K562 (cell line): ENCODE measurements at regions not wholly inside any gene's neighbourhood (a gene's known extent, or its start where the extent isn't known, plus 50 kb on each side); places are given as distances from the start of the nearest gene placed in this dataset.

Experiments
- ATAC-seq: fragments of 200-7000 bp; cut with Tn5 transposase; 3 replicates; pipeline ENCODE4 v1.9.1; 2020; ENCODE audit warnings: moderate library complexity
- BruUV-seq: library from RNA; stranded (reverse); fragments of 400-500 nt; replicated peaks from 2 replicates; lab custom pipeline; 2021; lab: Mats Ljungman, UMichigan
- CTCF ChIA-PET: fragments of 300-600 bp; formaldehyde crosslinking; extraction: SDS; loops from one replicate; lab custom pipeline; 2021; ENCODE audit warnings: low intra/inter-chr PET ratio; lab: Yijun Ruan, JAX
- POLR2A ChIA-PET: fragments of 300-600, 350-650 bp; sonication (Branson Sonifier 250); formaldehyde crosslinking; extraction: SDS; loops from one replicate; lab custom pipeline; 2021; ENCODE audit warnings: antibody characterized with exemption, inconsistent platforms; lab: Yijun Ruan, JAX
- DNase-seq, 4 experiments: peaks; one replicate each; pipeline versions ENCODE4 v3.0.0 to v3.0.0-alpha.2; 2011 to 2018; ENCODE audit warnings: low spot score in 3 of 4, mixed read lengths in 3 of 4; ENCODE audit errors: extremely low read depth in 1 of 4
- FAIRE-seq: peaks from 2 replicates; lab custom pipeline; 2011; peaks lifted over from hg19 to GRCh38; lab: Jason Lieb, UNC
- H2AFZ ChIP-seq: 2 replicates; pipeline ENCODE4 v1.6.0; 2011; ENCODE audit warnings: low read depth, low read length, control low read depth, inconsistent platforms
- H3K27ac ChIP-seq: fragments of 200-600 bp; 3 replicates; pipeline ENCODE4 v1.8.0; 2011; ENCODE audit warnings: low read depth, mild to moderate bottlenecking, control low read depth, inconsistent platforms, low read length, moderate library complexity, mixed read lengths; ENCODE audit errors: extremely low read depth
- H3K27me3 ChIP-seq, 2 experiments: fragments of 300-600 bp in 1 of 2; 2 replicates in 1 of 2; 3 replicates in 1 of 2; pipeline versions ENCODE4 v1.6.0 to v1.8.0; 2011; ENCODE audit warnings: inconsistent platforms in 2 of 2, low read length in 2 of 2, mild to moderate bottlenecking in 1 of 2, mixed read lengths in 1 of 2, moderate library complexity in 1 of 2; ENCODE audit not compliant: control insufficient read depth in 2 of 2, insufficient read depth in 2 of 2
- H3K36me3 ChIP-seq: fragments of 300-600 bp; 3 replicates; pipeline ENCODE4 v1.8.0; 2011; ENCODE audit warnings: mild to moderate bottlenecking, low read length, inconsistent platforms; ENCODE audit not compliant: control insufficient read depth, insufficient read depth
- H3K4me1 ChIP-seq, 2 experiments: fragments of 200-600 bp in 1 of 2; replicated peaks in 1 of 2; 2 replicates in 1 of 2; 3 replicates in 1 of 2; pipeline versions ENCODE4 v1.5.1 to v1.8.0; 2011; ENCODE audit warnings: inconsistent platforms in 2 of 2, low read length in 2 of 2, mild to moderate bottlenecking in 1 of 2, mixed read lengths in 1 of 2, moderate library complexity in 1 of 2; ENCODE audit not compliant: control insufficient read depth in 2 of 2, insufficient read depth in 2 of 2
- H3K4me2 ChIP-seq: 2 replicates; pipeline ENCODE4 v1.6.1; 2011; ENCODE audit warnings: low read length, control low read depth, inconsistent platforms, mixed read lengths; ENCODE audit not compliant: insufficient read depth
- H3K4me3 ChIP-seq: fragments of 200-600 bp; sonication (generic), shearing (Covaris generic); 2 replicates; pipeline ENCODE4 v1.5.1; 2016; ENCODE audit warnings: control low read depth, inconsistent platforms
- H3K79me2 ChIP-seq: fragments of 200-600 bp; 3 replicates; pipeline ENCODE4 v1.8.0; 2011; ENCODE audit warnings: low read length, inconsistent platforms; ENCODE audit not compliant: control insufficient read depth, insufficient read depth
- H3K9ac ChIP-seq, 2 experiments: 2 replicates each; pipeline versions ENCODE4 v1.6.0 to v1.6.1; 2011; ENCODE audit warnings: low read depth in 2 of 2, low read length in 2 of 2, control low read depth in 1 of 2, inconsistent platforms in 1 of 2, mild to moderate bottlenecking in 1 of 2, mixed read lengths in 1 of 2; ENCODE audit not compliant: insufficient read depth in 1 of 2
- H3K9me1 ChIP-seq: one replicate; pipeline ENCODE4 v1.6.0; 2011; ENCODE audit warnings: inconsistent platforms, mild to moderate bottlenecking, low read length, moderate library complexity; ENCODE audit not compliant: control insufficient read depth, insufficient read depth
- H3K9me3 ChIP-seq: replicated peaks from 2 replicates; pipeline ENCODE4 v1.5.1; 2011; ENCODE audit warnings: low read depth, low read length, inconsistent platforms; ENCODE audit not compliant: control insufficient read depth, insufficient read depth
- H4K20me1 ChIP-seq: replicated peaks from 2 replicates; pipeline ENCODE4 v1.6.1; 2011; ENCODE audit warnings: low read length, inconsistent platforms, mixed read lengths; ENCODE audit not compliant: control insufficient read depth, insufficient read depth
- ADNP ChIP-seq: fragments of 200-800 bp; sonication (Bioruptor generic); IDR thresholded peaks from 2 replicates; pipeline ENCODE4 v1.6.1; 2016; ENCODE audit warnings: missing genetic modification characterization, missing compliant biosample characterization
- BRD9 ChIP-seq: fragments of 450-650 bp; IDR thresholded peaks from 2 replicates; pipeline ENCODE4 v1.6.1; 2018; ENCODE audit warnings: low read depth; ENCODE audit not compliant: partially characterized antibody
- EWSR1 ChIP-seq: fragments of 450-650 bp; IDR thresholded peaks from 2 replicates; pipeline ENCODE4 v1.6.1; 2018; ENCODE audit warnings: borderline replicate concordance, mild to moderate bottlenecking, low read depth, moderate library complexity; ENCODE audit not compliant: partially characterized antibody
- TAL1 ChIP-seq: fragments of 450-650 bp; IDR thresholded peaks from 2 replicates; pipeline ENCODE4 v1.6.1; 2016; ENCODE audit warnings: mild to moderate bottlenecking
- TCFL5 ChIP-seq: fragments of 250-450 bp; sonication (Bioruptor Pico); conservative IDR thresholded peaks from 2 replicates; pipeline ENCODE4 v1.6.1; 2021; ENCODE audit warnings: mild to moderate bottlenecking, moderate library complexity, matching md5 sums
- TEAD1 ChIP-seq, 2 experiments: fragments of 450-650 bp in 1 of 2; sonication (generic) in 1 of 2; formaldehyde crosslinking; IDR thresholded peaks; 2 replicates each; pipeline versions ENCODE4 v1.4.0 to v1.8.0; 2020 to 2022; ENCODE audit warnings: mild to moderate bottlenecking in 2 of 2, missing genetic modification reagents in 1 of 2
- WGBS: fragments of 100-300 bp; shearing (Covaris generic); methylation state at CpG from one replicate; pipeline ENCODE4 v1.1.6; 2016; ENCODE audit warnings: low coverage, mixed read lengths; ENCODE audit not compliant: insufficient coverage; ENCODE audit errors: missing lambda C conversion rate; 5-methylcytosine and 5-hydroxymethylcytosine counted together
- in situ Hi-C: fragments of 300-500 bp; cut with MboI; formaldehyde crosslinking; loops from 4 replicates; pipeline ENCODE4 v1.15.0; 2018; ENCODE audit warnings: inconsistent platforms, mixed read lengths
- intact Hi-C: fragments of 100-400 bp; cut with micrococcal nuclease; formaldehyde crosslinking; loops from 2 replicates; pipeline ENCODE4 v1.14.2; 2022
- TF ChIP-seq, protein P1 (sequence below): IDR thresholded peaks from 3 replicates; pipeline ENCODE4 v1.6.1; 2011; ENCODE audit warnings: borderline replicate concordance, mild to moderate bottlenecking; ENCODE audit not compliant: insufficient read length, insufficient read depth
- TF ChIP-seq, protein P2 (sequence below): fragments of 450-650 bp; IDR thresholded peaks from 2 replicates; pipeline ENCODE4 v1.6.1; 2016; ENCODE audit warnings: borderline replicate concordance

DNA sequence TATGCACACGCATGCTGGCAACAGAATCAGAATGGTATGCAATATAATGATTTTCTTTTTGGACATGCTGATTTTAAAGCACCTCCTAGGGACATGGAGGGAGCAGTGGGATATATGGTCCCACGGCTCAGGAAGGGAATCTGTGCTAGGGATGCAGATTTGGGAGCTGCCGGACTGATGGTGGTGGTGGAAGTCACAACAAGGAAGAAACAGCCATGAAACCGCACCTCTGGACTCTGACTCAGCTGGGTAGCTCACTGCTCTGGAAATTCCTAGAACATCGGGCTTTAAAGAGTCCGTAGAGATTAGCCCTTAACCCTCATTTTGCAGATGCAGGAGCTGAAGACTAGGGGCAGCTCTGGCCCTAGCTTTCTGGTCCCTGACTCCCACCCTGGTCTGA, 364.3 kb upstream of the KLHL29 start:
- BruUV-seq, result no TSS peak
- Histone ChIP-seq H3K36me3 (no peaks in the 10 kb centered on the region), H3K4me1 (no peaks in the 10 kb centered on the region), H3K9me3 (no peaks in the 10 kb centered on the region), H3K9me1 (no peaks in the 10 kb centered on the region), H3K4me2 (no peak overlapping the region), H4K20me1 (no peaks in the 10 kb centered on the region), H3K9ac (no peak overlapping the region), H3K27ac (no peak overlapping the region), H3K79me2 (no peaks in the 10 kb centered on the region), H2AFZ (no peak overlapping the region), H3K27me3 (no peaks in the 10 kb centered on the region), H3K4me3 (no peak overlapping the region)
- TF ChIP-seq EWSR1 (no peak), TCFL5 (no peak), TAL1 (no peak), BRD9 (no peak), TEAD1 (CRISPR knock-in tag; IDR thresholded peaks at IDR 0.05) (no peak), ADNP (tag) (no peak)
- TF ChIP-seq, protein P1, sequence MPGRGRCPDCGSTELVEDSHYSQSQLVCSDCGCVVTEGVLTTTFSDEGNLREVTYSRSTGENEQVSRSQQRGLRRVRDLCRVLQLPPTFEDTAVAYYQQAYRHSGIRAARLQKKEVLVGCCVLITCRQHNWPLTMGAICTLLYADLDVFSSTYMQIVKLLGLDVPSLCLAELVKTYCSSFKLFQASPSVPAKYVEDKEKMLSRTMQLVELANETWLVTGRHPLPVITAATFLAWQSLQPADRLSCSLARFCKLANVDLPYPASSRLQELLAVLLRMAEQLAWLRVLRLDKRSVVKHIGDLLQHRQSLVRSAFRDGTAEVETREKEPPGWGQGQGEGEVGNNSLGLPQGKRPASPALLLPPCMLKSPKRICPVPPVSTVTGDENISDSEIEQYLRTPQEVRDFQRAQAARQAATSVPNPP, result no peak
- TF ChIP-seq, protein P2, sequence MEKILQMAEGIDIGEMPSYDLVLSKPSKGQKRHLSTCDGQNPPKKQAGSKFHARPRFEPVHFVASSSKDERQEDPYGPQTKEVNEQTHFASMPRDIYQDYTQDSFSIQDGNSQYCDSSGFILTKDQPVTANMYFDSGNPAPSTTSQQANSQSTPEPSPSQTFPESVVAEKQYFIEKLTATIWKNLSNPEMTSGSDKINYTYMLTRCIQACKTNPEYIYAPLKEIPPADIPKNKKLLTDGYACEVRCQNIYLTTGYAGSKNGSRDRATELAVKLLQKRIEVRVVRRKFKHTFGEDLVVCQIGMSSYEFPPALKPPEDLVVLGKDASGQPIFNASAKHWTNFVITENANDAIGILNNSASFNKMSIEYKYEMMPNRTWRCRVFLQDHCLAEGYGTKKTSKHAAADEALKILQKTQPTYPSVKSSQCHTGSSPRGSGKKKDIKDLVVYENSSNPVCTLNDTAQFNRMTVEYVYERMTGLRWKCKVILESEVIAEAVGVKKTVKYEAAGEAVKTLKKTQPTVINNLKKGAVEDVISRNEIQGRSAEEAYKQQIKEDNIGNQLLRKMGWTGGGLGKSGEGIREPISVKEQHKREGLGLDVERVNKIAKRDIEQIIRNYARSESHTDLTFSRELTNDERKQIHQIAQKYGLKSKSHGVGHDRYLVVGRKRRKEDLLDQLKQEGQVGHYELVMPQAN, result no peak
- ChIA-PET CTCF (no interaction called here), POLR2A (no interaction called here)
- WGBS, result 2% methylated on average over 6 of the region's 6 CpGs
- in situ Hi-C loops (no loop called here), intact Hi-C loops (no loop called here)
- ATAC-seq (no peak), DNase-seq (no peak), FAIRE-seq (no peak)
